Calu3 (cell line): ENCODE measurements at regions not wholly inside any gene's neighbourhood (a gene's known extent, or its start where the extent isn't known, plus 50 kb on each side); places are given as distances from the start of the nearest gene placed in this dataset.

Experiments
- BruUV-seq: library from RNA; stranded (reverse); fragments of 400-500 nt; replicated peaks from 2 replicates; lab custom pipeline; 2021; lab: Mats Ljungman, UMichigan
- CTCF ChIA-PET: fragments of 300-600 bp; sonication (Branson Sonifier 250); formaldehyde crosslinking; loops from one replicate; lab custom pipeline; 2022; ENCODE audit warnings: antibody characterized with exemption; lab: Charles Lee
- DNase-seq: peaks from one replicate; pipeline ENCODE4 v3.0.0; 2022
- H3K27ac Mint-ChIP-seq: one replicate; pipeline ENCODE4 v1.8.0; 2022; ENCODE audit warnings: mixed read lengths; ENCODE audit not compliant: unreplicated experiment
- H3K27me3 Mint-ChIP-seq: one replicate; pipeline ENCODE4 v1.8.0; 2022; ENCODE audit warnings: mixed read lengths; ENCODE audit not compliant: unreplicated experiment
- H3K36me3 Mint-ChIP-seq: one replicate; pipeline ENCODE4 v1.8.0; 2022; ENCODE audit warnings: mild to moderate bottlenecking, moderate library complexity, mixed read lengths; ENCODE audit not compliant: insufficient read depth, unreplicated experiment
- H3K4me1 Mint-ChIP-seq: one replicate; pipeline ENCODE4 v1.8.0; 2022; ENCODE audit warnings: mild to moderate bottlenecking, low read depth, mixed read lengths; ENCODE audit not compliant: unreplicated experiment
- H3K4me3 Mint-ChIP-seq: one replicate; pipeline ENCODE4 v1.8.0; 2022; ENCODE audit warnings: mild to moderate bottlenecking, low read depth, moderate library complexity, mixed read lengths; ENCODE audit not compliant: unreplicated experiment
- H3K9me3 Mint-ChIP-seq: one replicate; pipeline ENCODE4 v1.8.0; 2022; ENCODE audit warnings: low read depth, mixed read lengths; ENCODE audit not compliant: unreplicated experiment
- intact Hi-C: fragments of 100-400 bp; cut with micrococcal nuclease; formaldehyde crosslinking; loops from one replicate; pipeline ENCODE4 v1.10.0; 2022; ENCODE audit not compliant: unreplicated experiment
- TF ChIP-seq, protein P1 (sequence below): fragments of 200-600 bp; IDR thresholded peaks from one replicate; pipeline ENCODE4 v1.8.0; 2022; ENCODE audit warnings: antibody characterized with exemption; ENCODE audit not compliant: unreplicated experiment

DNA sequence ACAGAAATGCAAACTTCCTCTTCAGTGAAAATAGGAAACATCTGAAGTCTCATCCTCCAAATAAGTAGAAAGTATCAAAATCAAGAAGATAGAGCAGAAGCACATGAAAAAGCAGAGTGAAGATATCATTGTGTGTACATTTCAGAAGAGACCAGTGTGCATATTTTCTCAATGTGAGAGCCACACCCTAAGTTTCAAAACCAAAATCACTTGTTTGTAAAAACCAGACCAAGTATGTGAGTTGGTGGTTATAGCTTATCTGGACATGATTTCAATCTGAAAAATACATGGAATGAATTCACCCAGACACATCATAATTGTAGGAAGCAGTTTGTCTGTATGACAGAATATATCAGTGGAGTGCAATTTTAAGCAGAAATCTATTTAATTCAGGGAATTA, 536.0 kb downstream of the JRKL start:
- BruUV-seq: no TSS peak
- CTCF ChIA-PET: no interaction called here
- TF ChIP-seq, protein P1, sequence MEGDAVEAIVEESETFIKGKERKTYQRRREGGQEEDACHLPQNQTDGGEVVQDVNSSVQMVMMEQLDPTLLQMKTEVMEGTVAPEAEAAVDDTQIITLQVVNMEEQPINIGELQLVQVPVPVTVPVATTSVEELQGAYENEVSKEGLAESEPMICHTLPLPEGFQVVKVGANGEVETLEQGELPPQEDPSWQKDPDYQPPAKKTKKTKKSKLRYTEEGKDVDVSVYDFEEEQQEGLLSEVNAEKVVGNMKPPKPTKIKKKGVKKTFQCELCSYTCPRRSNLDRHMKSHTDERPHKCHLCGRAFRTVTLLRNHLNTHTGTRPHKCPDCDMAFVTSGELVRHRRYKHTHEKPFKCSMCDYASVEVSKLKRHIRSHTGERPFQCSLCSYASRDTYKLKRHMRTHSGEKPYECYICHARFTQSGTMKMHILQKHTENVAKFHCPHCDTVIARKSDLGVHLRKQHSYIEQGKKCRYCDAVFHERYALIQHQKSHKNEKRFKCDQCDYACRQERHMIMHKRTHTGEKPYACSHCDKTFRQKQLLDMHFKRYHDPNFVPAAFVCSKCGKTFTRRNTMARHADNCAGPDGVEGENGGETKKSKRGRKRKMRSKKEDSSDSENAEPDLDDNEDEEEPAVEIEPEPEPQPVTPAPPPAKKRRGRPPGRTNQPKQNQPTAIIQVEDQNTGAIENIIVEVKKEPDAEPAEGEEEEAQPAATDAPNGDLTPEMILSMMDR: no peak
- Mint-ChIP-seq H3K4me1 (no peaks in the 10 kb centered on the region), H3K9me3 (no peaks in the 10 kb centered on the region), H3K27me3 (no peaks in the 10 kb centered on the region), H3K4me3 (no peak overlapping the region), H3K36me3 (no peaks in the 10 kb centered on the region), H3K27ac (no peak overlapping the region)
- DNase-seq: no peak
- intact Hi-C loops: no loop called here

DNA sequence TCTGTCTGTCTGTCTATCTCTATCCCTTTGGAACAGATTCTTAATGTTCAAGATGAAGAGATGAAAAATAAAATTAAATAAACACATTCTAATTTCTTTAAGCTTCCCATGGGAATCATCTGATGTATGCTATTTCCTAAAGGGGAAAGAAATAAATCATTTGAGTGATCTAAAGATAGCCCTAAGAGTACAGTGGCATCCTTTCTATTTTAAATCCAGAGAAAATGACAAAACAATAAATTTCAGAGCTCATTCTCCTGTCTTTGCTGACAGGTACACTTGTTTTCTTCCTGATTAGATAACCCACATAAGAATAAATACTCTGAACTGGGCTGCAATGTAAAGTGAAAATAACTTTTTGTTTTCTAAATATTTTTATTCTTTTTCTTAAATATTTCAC, 550.4 kb downstream of the JRKL start:
- Mint-ChIP-seq H3K27me3 (no peaks in the 10 kb centered on the region), H3K36me3 (no peaks in the 10 kb centered on the region), H3K4me3 (no peak overlapping the region), H3K9me3 (no peaks in the 10 kb centered on the region), H3K4me1 (no peaks in the 10 kb centered on the region), H3K27ac (no peak overlapping the region)
- CTCF ChIA-PET: no interaction called here
- TF ChIP-seq, protein P1: no peak
- intact Hi-C loops: no loop called here
- no peak for DNase-seq
- no TSS peak for BruUV-seq

GRCh38 chr11:96942855-96943254, 553.0 kb downstream of the JRKL start:
- H3K9me3 Mint-ChIP-seq: no peaks in the 10 kb centered on the region
- intact Hi-C loops: no loop called here
- H3K4me3 Mint-ChIP-seq: no peak overlapping the region
- H3K27me3 Mint-ChIP-seq: no peaks in the 10 kb centered on the region
- H3K36me3 Mint-ChIP-seq: no peaks in the 10 kb centered on the region
- no peak for DNase-seq
- H3K27ac Mint-ChIP-seq: no peak overlapping the region
- CTCF ChIA-PET: no interaction called here
- H3K4me1 Mint-ChIP-seq: no peaks in the 10 kb centered on the region
- TF ChIP-seq, protein P1: no peak
- no TSS peak for BruUV-seq

DNA sequence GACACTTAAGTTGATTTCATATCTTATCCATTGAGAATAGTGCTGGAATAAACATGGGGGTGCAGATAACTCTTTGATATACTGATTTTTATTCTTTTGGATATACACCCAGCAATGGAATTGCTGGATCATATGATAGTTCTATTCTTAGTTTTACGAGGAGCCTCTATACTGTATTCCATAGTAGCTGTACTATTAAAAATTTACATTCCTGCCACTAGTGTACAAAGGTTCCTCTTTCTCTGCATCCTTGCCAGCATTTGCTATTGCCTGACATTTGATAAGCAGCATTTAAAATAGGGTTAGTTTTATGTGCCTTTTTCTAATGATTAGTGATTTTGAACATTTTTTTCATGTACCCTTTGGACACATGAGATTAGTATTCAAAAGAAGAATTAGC, 554.2 kb downstream of the JRKL start:
- H3K4me1 Mint-ChIP-seq: no peaks in the 10 kb centered on the region
- H3K27me3 Mint-ChIP-seq: no peaks in the 10 kb centered on the region
- no peaks in the 10 kb centered on the region for H3K36me3 Mint-ChIP-seq
- DNase-seq: no peak
- H3K4me3 Mint-ChIP-seq: no peak overlapping the region
- CTCF ChIA-PET: no interaction called here
- TF ChIP-seq, protein P1: no peak
- no peak overlapping the region for H3K27ac Mint-ChIP-seq
- no peaks in the 10 kb centered on the region for H3K9me3 Mint-ChIP-seq
- BruUV-seq: no TSS peak
- intact Hi-C loops: no loop called here

- Mint-ChIP-seq H3K9me3 (no peaks in the 10 kb centered on the region), H3K27ac (no peak overlapping the region), H3K27me3 (no peaks in the 10 kb centered on the region), H3K4me3 (no peak overlapping the region), H3K36me3 (no peaks in the 10 kb centered on the region), H3K4me1 (no peaks in the 10 kb centered on the region)
- DNase-seq: no peak
- CTCF ChIA-PET: no interaction called here
- no TSS peak for BruUV-seq
- intact Hi-C loops: no loop called here
- TF ChIP-seq, protein P1: no peak
Measured at GRCh38 chr11:96948066-96948465, 558.3 kb downstream of the JRKL start.
